ENCODE measurements at regions not wholly inside any gene's neighbourhood (a gene's known extent, or its start where the extent isn't known, plus 50 kb on each side); places are given as distances from the start of the nearest gene placed in this dataset.

GRCh38 chr20:12353842-12354241 is 436.1 kb downstream of the BTBD3 start:
- Histone ChIP-seq H3K9me3 (ENCODE audit: control insufficient read depth, low read depth, low read length) (no peaks in the 10 kb centered on the region), H3K18ac (ENCODE audit: insufficient read length, low read depth, low read length) (no peak overlapping the region), H3K4ac (ENCODE audit: low read depth, low read length) (no peak overlapping the region), H4K20me1 (ENCODE audit: control insufficient read depth, insufficient read depth, insufficient read length) (no peaks in the 10 kb centered on the region), H3K56ac (ENCODE audit: insufficient read length, low read depth, low read length) (no peak overlapping the region), H2BK12ac (ENCODE audit: insufficient read length, low read depth, low read length) (no peak overlapping the region), H4K91ac (ENCODE audit: insufficient read length, low read depth, low read length) (no peak overlapping the region), H4K8ac (replicated peaks; ENCODE audit: insufficient read length, low read depth, low read length) (no peak overlapping the region), H3K4me1 (ENCODE audit: insufficient read depth, low read length) (no peaks in the 10 kb centered on the region), H2AK5ac (ENCODE audit: insufficient read length, low read length) (no peak overlapping the region), H2AFZ (ENCODE audit: low read length) (no peak overlapping the region), H3K27ac (ENCODE audit: insufficient read length, low read depth, low read length) (no peak overlapping the region), H3K4me2 (ENCODE audit: insufficient read depth, insufficient read length, low read length) (no peak overlapping the region), H2BK15ac (ENCODE audit: low read depth, low read length) (no peak overlapping the region), H3K23me2 (ENCODE audit: insufficient read length, low read depth, low read length, poor library complexity, severe bottlenecking) (no peaks in the 10 kb centered on the region), H2BK5ac (ENCODE audit: insufficient read length, low read length) (no peak overlapping the region), H3K23ac (ENCODE audit: insufficient read length, low read depth, low read length) (no peak overlapping the region), H3K14ac (ENCODE audit: insufficient read depth, low read length) (no peak overlapping the region), H3K79me1 (ENCODE audit: insufficient read depth, low read depth, low read length, poor library complexity, severe bottlenecking) (no peaks in the 10 kb centered on the region), H2BK120ac (ENCODE audit: low read depth, low read length, poor library complexity, severe bottlenecking) (no peak overlapping the region), H2BK20ac (ENCODE audit: low read depth, low read length, poor library complexity, severe bottlenecking) (no peak overlapping the region), H3K79me2 (ENCODE audit: insufficient read depth, low read length) (no peaks in the 10 kb centered on the region), H4K5ac (ENCODE audit: insufficient read length, low read depth, low read length) (no peak overlapping the region), H3K27me3 (ENCODE audit: insufficient read depth, low read length) (no peaks in the 10 kb centered on the region), H3K9ac (ENCODE audit: extremely low read depth, insufficient read length, low read length) (no peak overlapping the region), H3T11ph (ENCODE audit: low read length) (no peak overlapping the region)
- Mint-ChIP-seq H3K9me3 (no peaks in the 10 kb centered on the region), H3K27me3 (ENCODE audit: low read depth) (no peaks in the 10 kb centered on the region), H3K36me3 (ENCODE audit: insufficient read depth in 1 of 3, low read depth in 3 of 3) (no peaks in the 10 kb centered on the region; a peak in 2 of 7 replicates), H3K27ac (no peak overlapping the region), H3K4me3 (no peak overlapping the region), H3K4me1 (peaks cover 6 to 8% of the 10 kb centered on the region in 2 experiments)
- no peak for TF ChIP-seq CTCF (conservative IDR thresholded peaks at IDR 0.05)
- no peak for DNase-seq
- no CpG with 5 or more reads among the region's 2 CpGs for WGBS (ENCODE audit: extremely low coverage, insufficient read length, low lambda C conversion rate)
